ENCODE measurements at regions not wholly inside any gene's neighbourhood (a gene's known extent, or its start where the extent isn't known, plus 50 kb on each side); places are given as distances from the start of the nearest gene placed in this dataset.
"Not testable (repeated sequence)": the region's sequence is repeated elsewhere in the genome, so short reads cannot be mapped to it uniquely, and the experiment has no call there.

DNA sequence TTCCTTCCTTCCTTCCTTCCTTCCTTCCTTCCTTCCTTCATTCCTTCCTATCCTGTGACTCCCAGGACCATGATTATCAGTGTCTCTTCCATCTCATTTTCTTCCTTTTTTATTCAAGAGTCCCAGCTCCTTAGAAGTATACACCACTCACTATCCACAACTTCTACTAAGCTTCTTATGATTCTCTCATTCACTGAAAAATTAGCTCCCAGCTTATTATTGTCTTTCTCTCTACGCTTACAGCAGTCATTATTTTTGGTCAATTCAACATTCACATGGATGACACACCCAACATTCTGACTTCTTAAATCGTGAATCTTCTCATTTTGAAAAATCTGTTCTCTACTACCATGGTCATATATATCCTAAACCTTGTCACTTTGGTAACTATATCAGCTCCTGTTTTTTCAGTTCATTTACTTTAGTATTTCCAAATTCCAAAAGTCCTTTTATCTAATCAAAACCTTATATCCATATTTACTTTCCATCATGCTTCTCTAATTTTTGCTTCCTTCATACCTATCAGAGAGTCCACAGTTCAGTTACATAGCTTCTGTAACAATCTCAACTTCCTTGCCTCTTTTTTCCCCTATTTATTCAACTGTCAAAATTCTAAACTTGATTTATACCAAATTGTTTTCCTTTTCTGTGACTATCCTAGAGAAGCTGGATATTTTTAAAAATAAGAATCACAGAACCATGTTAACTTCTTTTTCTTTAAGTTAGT is 677.5 kb downstream of the RAPGEF2 start:
- no peak for DNase-seq (ENCODE audit: low read depth in 2 of 3, low spot score in 1 of 3)

DNA sequence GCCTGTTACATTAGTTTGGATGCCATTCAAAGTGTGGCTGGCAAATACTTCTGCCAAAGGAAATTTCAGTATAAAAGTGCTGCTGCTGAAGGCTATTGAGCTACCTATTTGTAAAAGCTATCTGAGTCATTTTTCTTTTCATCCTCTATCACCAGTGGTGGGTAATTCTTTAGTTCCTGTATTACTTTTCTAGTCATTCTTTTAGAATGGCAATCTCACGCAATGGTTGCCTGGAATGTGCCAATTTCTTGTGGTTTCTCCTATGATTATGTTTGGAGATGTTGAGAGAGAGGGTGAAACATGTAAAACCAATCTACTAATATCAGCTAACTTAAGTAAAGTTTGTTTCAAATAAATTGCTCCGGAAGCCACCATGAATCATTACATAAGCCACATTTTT is 685.0 kb downstream of the RAPGEF2 start:
- no peak for DNase-seq (ENCODE audit: low read depth in 2 of 3, low spot score in 1 of 3)

DNA sequence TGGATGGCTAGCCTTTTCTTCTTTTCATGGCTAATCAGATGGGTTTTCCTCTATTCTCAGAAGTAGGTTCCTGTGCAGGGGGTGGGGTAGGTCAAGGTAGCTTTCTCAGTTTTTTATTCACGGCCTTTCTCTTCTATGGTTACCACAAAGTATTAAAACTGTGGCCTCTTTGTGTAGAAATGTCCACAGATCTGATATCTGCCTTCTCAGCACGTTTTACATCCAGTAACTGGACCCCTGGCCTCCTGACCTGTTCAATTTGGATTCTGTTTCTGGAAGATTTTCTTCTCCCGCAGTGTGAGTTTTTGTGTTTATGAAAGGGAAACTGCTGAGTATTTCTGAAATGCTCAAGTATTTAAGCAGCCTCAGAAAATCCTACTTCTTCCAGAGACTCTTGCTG is 688.5 kb downstream of the RAPGEF2 start:
- no peak for DNase-seq (ENCODE audit: low read depth in 2 of 3, low spot score in 1 of 3)

DNA sequence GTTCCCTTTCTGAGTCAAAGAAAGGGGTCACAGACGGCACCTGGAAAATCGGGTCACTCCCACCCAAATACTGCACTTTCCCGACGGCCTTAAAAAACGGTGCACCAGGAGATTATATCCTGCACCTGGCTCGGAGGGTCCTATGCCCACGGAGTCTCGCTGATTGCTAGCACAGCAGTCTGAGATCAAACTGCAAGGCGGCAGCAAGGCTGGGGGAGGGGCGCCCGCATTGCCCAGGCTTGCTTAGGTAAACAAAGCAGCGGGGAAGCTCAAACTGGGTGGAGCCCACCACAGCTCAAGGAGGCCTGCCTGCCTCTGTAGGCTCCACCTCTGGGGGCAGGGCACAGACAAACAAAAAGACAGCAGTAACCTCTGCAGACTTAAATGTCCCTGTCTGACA is 701.7 kb downstream of the RAPGEF2 start:
- not testable (repeated sequence) for DNase-seq (ENCODE audit: low read depth in 2 of 3, low spot score in 1 of 3)

DNA sequence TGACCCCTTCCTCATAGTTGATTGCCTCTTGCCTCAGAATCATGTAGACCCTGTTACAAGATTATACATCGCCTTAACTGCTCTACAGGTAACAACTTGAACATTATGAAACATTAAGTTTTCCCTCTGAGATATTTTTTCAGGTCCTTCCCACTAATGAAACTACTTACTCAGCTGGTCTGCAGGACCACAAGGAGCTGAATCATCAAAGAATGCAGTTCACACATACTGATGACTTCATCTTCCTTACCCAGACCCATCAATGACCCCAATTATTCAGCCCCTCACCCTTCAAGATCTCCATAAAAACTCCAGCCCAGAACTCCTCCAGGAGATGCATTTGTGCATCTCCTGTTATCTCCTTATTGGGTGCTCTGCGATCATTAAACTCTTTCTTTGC is 720.9 kb downstream of the RAPGEF2 start:
- no peak for DNase-seq (ENCODE audit: low read depth in 2 of 3, low spot score in 1 of 3)

DNA sequence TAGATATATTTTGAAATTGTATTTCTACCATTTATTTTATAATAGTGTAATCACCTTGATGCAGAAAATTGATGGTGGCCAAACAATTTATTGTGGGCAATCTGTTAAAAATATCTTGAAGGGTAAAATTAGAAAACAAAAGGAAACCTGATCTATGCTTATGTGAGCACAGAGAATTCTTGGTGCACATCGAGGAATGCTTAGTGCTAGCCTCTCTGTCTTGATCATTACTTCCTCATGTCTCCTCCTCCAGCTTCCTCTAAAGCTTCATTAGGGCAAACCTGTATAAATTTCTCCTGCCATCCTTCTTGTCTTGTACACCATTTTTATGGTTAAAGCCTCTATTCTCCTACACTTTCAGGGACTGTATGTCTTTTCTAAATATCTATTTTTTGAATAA is 725.8 kb downstream of the RAPGEF2 start:
- DNase-seq (ENCODE audit: low read depth in 2 of 3, low spot score in 1 of 3): no peak

DNA sequence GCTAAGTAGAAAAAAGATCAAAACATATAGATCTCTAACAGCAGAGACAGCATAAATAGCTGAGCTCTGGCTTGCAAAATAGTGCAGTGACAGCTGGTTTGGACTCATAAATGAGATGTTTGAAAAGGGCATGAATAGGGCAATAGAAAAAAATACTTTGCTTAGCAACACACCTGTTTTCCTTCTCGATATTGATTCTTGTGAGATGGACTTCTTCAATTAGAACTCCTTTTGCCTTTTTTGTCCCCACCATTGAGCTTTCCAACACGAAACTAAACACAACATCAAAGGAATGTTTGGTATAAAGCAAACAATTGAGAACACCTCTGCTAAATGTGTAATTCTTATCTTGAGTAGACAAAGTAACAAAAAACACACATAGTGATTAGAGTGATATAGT is 726.3 kb downstream of the RAPGEF2 start:
- no peak for DNase-seq (ENCODE audit: low read depth in 2 of 3, low spot score in 1 of 3)

DNA sequence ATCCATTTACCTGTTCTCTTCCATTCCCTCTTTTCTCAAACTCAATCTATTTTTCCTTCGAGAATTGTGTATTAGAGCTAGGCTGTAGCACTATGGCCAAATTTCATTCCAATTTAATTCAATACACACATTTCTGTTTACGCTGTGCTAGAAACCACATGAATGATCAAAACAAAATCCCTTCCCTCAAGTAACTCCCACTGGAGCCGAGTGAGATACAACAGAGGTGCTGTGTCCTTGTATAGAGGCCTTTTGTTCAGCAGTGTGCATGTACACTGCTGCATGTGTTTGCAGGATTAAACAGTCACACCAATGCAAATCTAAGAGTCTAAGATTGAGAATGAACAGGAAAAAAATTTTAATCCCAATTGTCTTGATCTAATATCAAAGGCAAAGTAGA is 734.2 kb downstream of the RAPGEF2 start:
- DNase-seq (ENCODE audit: low read depth in 2 of 3, low spot score in 1 of 3): no peak

DNA sequence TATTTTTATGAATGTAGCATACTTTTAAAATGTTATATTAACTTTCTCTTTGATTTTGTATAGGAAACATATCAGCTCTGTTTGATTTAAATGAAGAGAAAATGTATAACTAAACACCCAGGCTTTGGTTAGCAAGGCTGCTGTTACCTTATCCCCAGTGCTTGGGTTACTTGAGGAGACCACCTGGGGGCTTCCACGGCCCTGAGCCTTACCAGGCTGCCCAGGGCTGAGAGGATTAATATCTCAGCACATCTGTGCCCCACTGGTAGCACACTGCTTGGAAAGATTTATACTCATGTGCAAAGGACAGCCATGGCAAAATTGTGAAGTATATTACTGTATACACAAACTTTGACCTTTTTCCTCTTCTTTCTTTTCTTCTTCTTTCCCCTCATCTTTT is 752.9 kb downstream of the RAPGEF2 start:
- no peak for DNase-seq (ENCODE audit: low read depth in 2 of 3, low spot score in 1 of 3)

DNA sequence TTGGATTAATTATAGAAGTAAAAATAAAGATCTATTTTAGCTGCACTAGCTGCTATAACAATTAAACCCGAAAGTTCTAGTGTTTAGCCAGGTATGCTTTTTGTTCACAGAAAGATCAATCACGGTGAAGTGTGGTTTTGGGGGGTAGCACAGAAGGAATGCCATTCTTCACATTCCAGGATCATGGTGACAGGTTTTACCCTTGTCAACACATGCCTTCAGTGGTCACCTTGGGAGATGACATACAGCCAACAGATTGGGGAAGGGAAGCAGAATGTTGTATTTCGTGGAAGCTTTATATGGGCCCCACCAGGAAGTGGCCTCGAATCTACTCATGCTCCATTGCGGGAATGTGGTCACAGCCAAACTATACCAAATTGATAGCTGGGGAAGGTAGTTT is 753.6 kb downstream of the RAPGEF2 start:
- DNase-seq (ENCODE audit: low read depth in 2 of 3, low spot score in 1 of 3): no peak

DNA sequence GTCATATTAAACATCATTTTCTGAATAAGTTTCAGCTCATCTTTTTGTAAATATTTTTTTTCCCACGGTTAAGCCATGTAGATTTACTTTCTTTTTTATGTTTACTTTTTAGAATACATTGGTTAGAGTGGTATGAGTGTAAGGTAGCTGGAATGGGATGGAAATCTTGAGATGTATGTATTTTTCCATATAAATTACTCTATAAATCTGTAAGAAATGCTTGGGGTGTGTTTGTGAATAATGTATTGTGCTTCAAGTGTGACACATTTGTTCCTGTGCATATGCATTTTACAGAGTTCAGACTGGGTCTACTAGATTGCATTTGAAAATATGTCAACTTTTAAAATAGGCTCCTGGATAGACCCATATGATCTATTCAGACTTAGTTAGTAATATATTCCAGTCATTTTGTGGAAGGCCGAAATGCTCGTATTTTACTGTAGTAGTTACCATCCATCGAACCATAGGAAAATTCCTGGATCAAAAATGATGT is 756.8 kb downstream of the RAPGEF2 start:
- no peak for DNase-seq (ENCODE audit: low read depth in 2 of 3, low spot score in 1 of 3)

DNA sequence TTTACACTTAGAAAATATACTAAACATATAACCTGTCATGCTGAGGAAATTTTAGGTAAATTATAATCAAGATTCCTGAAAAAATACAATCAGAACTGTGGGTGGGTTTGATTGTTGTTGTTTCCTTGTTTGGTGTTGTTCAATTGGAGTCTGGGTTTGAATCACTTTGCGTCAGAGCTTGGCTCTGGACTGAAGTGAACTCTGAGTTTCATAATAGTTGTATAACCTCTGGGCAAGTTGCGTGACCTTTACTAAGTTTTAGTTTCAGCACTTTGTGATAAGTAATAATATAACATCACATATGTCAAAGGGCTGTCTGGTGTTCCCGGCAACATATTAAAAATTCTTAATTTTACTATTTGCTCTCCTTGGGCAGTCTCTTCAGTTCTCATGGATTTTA is 758.1 kb downstream of the RAPGEF2 start:
- DNase-seq (ENCODE audit: low read depth in 2 of 3, low spot score in 1 of 3): no peak

DNA sequence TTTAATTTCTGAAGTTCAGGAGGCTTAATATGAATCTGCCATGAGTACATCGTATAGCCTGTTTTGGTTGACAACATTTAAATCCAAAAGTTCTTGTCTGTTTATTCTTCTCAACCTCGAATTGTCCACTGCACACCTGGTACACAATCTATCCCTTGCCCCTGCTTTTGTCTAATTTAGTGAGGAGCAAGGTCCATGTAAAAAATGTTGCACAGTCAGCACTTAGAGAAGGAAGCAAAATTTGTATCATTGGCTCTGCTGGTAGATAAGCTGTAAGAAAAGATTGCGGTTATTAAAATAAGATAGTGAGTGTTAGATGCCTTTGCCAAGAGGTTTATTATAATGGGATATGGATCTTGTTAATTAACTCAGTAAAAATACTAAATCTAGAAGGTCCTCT is 761.5 kb downstream of the RAPGEF2 start:
- no peak for DNase-seq (ENCODE audit: low read depth in 2 of 3, low spot score in 1 of 3)

DNA sequence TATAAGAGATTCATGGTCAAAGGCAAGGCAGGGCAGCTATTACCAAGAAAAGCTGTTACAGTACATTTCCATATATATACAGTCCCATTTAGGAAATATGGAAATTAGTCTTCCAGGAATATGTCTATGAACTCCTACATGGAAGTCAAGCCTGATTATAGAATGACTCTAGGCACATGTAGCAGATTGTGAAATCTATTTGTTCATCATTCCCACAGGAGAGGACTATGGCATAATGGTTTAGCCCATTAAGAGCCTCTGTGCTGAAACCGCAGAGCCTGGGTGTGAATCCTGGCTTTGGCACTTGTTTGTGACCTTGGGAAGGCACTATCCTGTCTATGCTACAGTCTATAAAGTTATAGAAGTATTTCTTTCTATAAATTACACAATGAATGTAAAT is 764.8 kb downstream of the RAPGEF2 start:
- no peak for DNase-seq (ENCODE audit: low read depth in 2 of 3, low spot score in 1 of 3)

DNA sequence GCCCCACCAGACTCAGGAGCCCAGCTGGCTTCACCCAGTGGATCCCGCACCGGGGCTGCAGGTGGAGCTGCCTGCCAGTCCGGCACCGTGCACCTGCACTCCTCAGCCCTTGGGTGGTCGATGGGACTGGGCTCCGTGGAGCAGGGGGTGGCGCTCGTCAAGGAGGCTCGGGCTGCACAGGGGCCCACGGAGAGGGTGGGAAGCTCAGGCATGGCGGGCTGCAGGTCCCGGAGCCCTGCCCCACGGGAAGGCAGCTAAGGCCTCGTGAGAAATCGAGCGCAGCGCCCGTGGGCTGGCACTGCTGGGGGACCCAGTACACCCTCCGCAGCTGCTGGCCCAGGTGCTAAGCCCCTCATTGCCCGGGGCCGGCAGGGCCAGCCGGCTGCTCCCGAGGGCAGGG is 766.1 kb downstream of the RAPGEF2 start:
- not testable (repeated sequence) for DNase-seq (ENCODE audit: low read depth in 2 of 3, low spot score in 1 of 3)

DNA sequence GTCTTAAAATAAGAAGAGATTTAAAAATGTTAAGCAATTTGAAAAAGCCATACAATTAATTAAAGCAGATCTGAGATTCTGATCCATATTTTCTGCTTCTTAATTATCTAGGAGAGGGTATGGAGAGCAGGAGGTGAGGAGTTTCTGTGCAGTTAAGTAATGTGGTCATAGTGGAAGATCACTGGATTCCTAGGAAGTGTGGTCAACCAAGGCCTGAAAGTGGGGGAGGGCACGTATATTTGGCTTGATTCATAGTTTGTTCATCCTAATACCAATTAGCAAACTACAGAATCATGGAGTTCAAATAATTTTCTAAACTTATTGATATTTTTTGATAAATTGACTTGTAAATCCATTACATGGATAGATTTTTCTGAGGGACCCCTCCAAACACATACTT is 768.3 kb downstream of the RAPGEF2 start:
- DNase-seq (ENCODE audit: low read depth in 2 of 3, low spot score in 1 of 3): no peak

DNA sequence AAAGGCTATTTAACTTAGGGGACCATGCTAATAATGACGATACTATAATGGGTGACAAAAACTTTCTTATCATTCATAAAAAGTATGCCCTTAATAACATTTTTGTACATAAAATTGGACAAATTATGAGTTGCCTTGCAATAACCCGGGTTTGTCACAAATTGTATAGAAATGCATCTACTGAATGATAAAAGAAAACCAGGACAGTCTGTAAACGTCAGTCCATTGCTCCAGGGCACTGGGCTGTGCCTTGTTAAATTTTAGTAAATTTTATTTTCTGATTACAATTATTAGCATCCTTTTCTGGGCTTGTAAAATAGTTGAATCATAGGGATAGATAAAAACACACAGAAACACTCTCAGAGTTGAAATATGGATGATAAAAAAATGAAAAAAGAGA is 778.3 kb downstream of the RAPGEF2 start:
- DNase-seq (ENCODE audit: low read depth in 2 of 3, low spot score in 1 of 3): no peak

DNA sequence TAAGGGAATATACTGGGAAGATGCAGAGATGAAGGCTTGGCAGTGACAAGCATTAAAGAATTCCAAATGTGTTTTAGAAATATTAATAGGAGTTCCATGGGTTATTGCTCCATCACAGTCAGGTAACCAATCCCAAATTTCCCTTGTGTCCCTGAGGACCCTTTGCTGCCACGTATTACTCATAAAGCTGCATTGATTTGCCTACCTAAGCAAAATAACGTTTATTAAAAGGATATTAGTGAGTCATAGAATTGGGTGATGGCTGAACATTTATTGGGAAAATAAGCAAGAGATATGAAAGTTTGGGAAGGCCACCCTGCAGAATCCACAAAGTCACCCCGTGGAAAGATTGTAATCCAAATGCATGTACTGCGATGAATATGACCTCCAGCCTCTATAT is 782.1 kb downstream of the RAPGEF2 start:
- DNase-seq (ENCODE audit: low read depth in 2 of 3, low spot score in 1 of 3): no peak

DNA sequence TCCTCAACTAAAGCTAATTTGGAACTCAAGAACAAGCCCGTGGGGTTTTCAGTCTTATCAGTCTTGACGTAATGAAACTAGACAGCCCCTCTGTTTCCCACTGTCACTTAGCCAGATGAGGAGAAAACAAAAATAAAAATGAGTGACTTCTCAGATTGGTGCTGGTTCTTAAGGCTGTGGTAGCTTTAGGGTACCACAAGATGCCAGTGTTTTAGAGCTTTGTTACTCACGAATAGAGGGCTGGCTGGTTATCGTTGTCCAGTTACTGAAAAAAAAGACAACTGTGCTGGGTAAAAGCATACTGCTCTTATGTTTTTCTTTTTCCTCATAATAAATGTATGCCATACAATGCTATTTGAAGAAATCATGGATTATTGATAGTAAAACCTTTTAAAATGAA is 796.7 kb downstream of the RAPGEF2 start:
- DNase-seq (ENCODE audit: low read depth in 2 of 3, low spot score in 1 of 3): no peak

DNA sequence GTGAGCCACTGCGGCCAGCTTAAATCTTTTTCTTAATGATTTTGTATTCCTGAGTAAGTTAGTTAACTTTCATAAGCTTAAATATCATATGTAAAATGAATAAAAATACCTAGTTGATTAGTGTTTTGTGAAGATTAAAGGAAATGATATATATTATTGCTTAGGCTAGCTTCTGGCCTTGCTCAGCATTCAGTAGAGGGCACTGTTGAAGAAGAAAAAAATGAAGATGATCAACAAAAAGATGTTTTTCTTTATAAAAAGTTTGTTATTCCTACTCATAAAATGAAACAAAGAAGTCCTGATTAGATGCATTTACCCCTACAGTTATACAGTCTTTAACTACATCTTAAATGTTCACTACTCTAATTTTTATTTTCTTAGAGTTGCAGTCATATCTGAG is 797.7 kb downstream of the RAPGEF2 start:
- DNase-seq (ENCODE audit: low read depth in 2 of 3, low spot score in 1 of 3): no peak

DNA sequence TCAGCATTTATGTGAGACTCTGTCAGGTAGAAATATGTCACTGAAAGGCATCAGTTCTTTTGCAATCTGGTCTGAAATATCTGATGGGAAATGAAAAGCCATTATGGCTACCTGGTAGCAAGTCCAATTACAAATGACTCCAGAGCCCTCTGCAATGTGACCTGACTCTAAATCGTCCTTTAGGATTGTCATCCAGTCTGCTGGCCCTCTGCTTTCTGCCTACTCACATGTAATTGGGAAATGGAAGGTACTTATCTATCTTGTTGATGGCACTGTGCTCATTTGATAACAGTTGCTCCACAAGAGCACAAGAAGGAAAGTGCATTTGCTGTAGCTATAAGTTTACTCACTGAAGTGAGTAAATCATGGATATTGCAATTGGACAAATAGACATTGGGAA is 799.8 kb downstream of the RAPGEF2 start:
- no peak for DNase-seq (ENCODE audit: low read depth in 2 of 3, low spot score in 1 of 3)

DNA sequence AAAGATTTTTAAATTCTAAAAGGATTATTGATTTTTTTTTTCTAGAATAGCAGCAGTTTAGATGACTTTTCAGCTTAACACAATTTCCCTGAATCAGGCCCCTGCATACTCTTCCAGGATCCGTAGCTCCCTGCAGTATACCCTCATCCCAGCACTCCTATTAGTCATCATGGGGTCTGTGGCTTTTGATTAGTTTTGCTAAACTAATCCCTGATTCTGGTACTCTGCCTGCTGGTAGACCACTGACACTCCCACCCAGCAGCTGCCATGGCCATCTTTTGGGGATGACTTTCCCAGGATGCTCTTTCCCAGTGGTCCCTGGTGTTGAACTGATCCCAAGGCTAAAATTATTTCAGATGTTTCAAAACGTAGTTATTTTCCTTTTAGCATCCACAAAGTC is 802.0 kb downstream of the RAPGEF2 start:
- no peak for DNase-seq (ENCODE audit: low read depth in 2 of 3, low spot score in 1 of 3)

DNA sequence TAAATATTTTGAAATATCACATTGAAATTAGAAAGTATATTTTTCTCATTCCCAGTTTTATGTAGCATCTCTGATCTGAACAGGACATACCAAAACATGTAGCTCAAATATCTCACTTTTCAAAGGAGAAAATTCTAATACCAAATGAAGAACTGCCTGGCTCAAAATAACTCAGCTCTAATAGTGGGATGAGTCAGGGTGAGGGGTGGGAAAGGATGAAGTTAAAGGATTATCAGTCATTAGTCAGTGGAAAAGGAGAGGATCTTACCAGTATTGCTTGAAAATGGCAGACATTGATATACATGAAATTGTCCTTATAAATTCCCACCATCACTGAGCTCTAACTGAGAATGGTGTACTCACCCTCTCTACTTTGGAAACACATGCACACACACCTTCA is 803.2 kb downstream of the RAPGEF2 start:
- DNase-seq (ENCODE audit: low read depth in 2 of 3, low spot score in 1 of 3): no peak

DNA sequence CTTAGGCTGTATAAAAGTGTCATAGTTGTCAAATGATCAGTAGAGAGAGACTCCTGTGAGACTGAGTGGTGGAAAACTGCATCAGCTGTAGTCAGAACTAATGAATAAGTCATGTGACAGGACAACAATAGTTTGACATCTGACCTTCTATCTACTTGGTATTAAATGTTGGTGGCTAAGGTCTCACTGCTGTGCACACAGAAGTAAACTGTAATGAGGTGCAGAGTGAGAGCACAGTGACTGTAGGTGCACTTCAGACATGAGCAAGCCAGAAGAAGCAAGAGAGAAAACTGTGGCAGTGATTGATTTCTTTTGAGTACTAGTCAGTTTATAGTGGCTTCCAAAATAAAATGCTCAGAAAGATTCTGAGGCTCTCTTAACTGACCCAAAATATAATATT is 803.6 kb downstream of the RAPGEF2 start:
- no peak for DNase-seq (ENCODE audit: low read depth in 2 of 3, low spot score in 1 of 3)

All from stimulated activated CD4-positive, alpha-beta T cell treated with anti-CD3 and anti-CD28 coated beads, Interleukin-12 subunit alpha, Interleukin-12 subunit beta, amount 100 ng/mL, for 48 hours (primary cell).